IMR-90 (cell line): ENCODE measurements at regions not wholly inside any gene's neighbourhood (a gene's known extent, or its start where the extent isn't known, plus 50 kb on each side); places are given as distances from the start of the nearest gene placed in this dataset.
A peak's percentile ranks its signal among the peaks of the same experiment; 100 is the strongest.

Source experiments
- ATAC-seq: fragments of 200-7000 bp; cut with Tn5 transposase; 2 replicates; pipeline ENCODE4 v1.9.1; 2020; ENCODE audit warnings: low read depth, mild to moderate bottlenecking, moderate library complexity
- BruUV-seq: library from RNA; stranded (reverse); fragments of 400-500 nt; replicated peaks from 2 replicates; lab custom pipeline; 2021; lab: Mats Ljungman, UMichigan
- CTCF ChIA-PET: fragments of 300-600 bp; formaldehyde crosslinking; extraction: SDS; loops from one replicate; lab custom pipeline; 2021; ENCODE audit warnings: antibody characterized with exemption; lab: Yijun Ruan, JAX
- POLR2A ChIA-PET: fragments of 300-600 bp; sonication (Branson Sonifier 250); formaldehyde crosslinking; loops from one replicate; lab custom pipeline; 2022; ENCODE audit warnings: antibody characterized with exemption; ENCODE audit not compliant: unreplicated experiment; lab: Charles Lee
- DNase-seq: peaks from one replicate; pipeline ENCODE4 v3.0.0; 2013
- H2AFZ ChIP-seq: replicated peaks from 2 replicates; pipeline ENCODE3; 2013; ENCODE audit warnings: low read length, mild to moderate bottlenecking; ENCODE audit not compliant: poor library complexity
- H2AK5ac ChIP-seq: 2 replicates; pipeline ENCODE4 v1.6.1; 2013; ENCODE audit warnings: low read depth, low read length, inconsistent platforms
- H2AK9ac ChIP-seq: replicated peaks from 2 replicates; pipeline ENCODE3; 2013; ENCODE audit warnings: mild to moderate bottlenecking, low read depth, low read length, moderate library complexity; ENCODE audit not compliant: poor library complexity
- H2BK120ac ChIP-seq: 2 replicates; pipeline ENCODE4 v1.6.1; 2013; ENCODE audit warnings: low read depth, low read length, inconsistent platforms
- H2BK15ac ChIP-seq: 3 replicates; pipeline ENCODE4 v1.6.1; 2013; ENCODE audit warnings: low read depth, low read length, inconsistent platforms
- H2BK20ac ChIP-seq: 2 replicates; pipeline ENCODE4 v1.6.1; 2013; ENCODE audit warnings: low read depth, mild to moderate bottlenecking, inconsistent platforms, low read length, moderate library complexity
- H2BK5ac ChIP-seq: 2 replicates; pipeline ENCODE4 v1.6.1; 2013; ENCODE audit warnings: mild to moderate bottlenecking, low read depth, low read length, inconsistent platforms; ENCODE audit not compliant: poor library complexity, severe bottlenecking
- H3K14ac ChIP-seq: replicated peaks from 2 replicates; pipeline ENCODE4 v1.6.1; 2013; ENCODE audit warnings: low read depth, low read length, inconsistent platforms
- H3K18ac ChIP-seq: 2 replicates; pipeline ENCODE4 v1.6.1; 2013; ENCODE audit warnings: low read depth, low read length, control low read depth
- H3K23ac ChIP-seq: 2 replicates; pipeline ENCODE4 v1.6.1; 2013; ENCODE audit warnings: low read depth, low read length, inconsistent platforms
- H3K27ac ChIP-seq: 2 replicates; pipeline ENCODE4 v1.5.1; 2013; ENCODE audit warnings: mild to moderate bottlenecking, control low read depth, low read length; ENCODE audit not compliant: insufficient read depth
- H3K27me3 ChIP-seq: 2 replicates; pipeline ENCODE4 v1.6.1; 2013; ENCODE audit warnings: low read length; ENCODE audit not compliant: control insufficient read depth, insufficient read depth
- H3K36me3 ChIP-seq: 2 replicates; pipeline ENCODE4 v1.6.1; 2013; ENCODE audit warnings: low read length, mixed read lengths; ENCODE audit not compliant: control insufficient read depth, insufficient read depth
- H3K4ac ChIP-seq: 2 replicates; pipeline ENCODE4 v1.6.1; 2013; ENCODE audit warnings: low read depth, low read length, inconsistent platforms
- H3K4me1 ChIP-seq: 2 replicates; pipeline ENCODE4 v1.6.1; 2013; ENCODE audit warnings: low read length, mixed read lengths; ENCODE audit not compliant: control insufficient read depth, insufficient read depth
- H3K4me2 ChIP-seq: 2 replicates; pipeline ENCODE4 v1.6.1; 2013; ENCODE audit warnings: low read depth, mild to moderate bottlenecking, control low read depth, low read length, moderate library complexity
- H3K4me3 ChIP-seq: 2 replicates; pipeline ENCODE4 v1.5.1; 2013; ENCODE audit warnings: low read depth, mild to moderate bottlenecking, control low read depth, low read length, moderate library complexity; ENCODE audit not compliant: insufficient read depth
- H3K56ac ChIP-seq: 2 replicates; pipeline ENCODE4 v1.6.1; 2013; ENCODE audit warnings: low read length, inconsistent platforms; ENCODE audit not compliant: insufficient read depth; ENCODE audit errors: extremely low read depth
- H3K79me1 ChIP-seq, 2 experiments: 2 replicates each; pipeline ENCODE4 v1.6.1; 2013; ENCODE audit warnings: low read length in 2 of 2, inconsistent platforms in 1 of 2, low read depth in 1 of 2
- H3K9ac ChIP-seq: 2 replicates; pipeline ENCODE4 v1.6.1; 2013; ENCODE audit warnings: low read depth, low read length, control low read depth
- H3K9me1 ChIP-seq: 2 replicates; pipeline ENCODE4 v1.6.1; 2013; ENCODE audit warnings: low read length, inconsistent platforms; ENCODE audit not compliant: insufficient read depth
- H3K9me3 ChIP-seq: 2 replicates; pipeline ENCODE4 v1.6.1; 2013; ENCODE audit warnings: low read length; ENCODE audit not compliant: control insufficient read depth, insufficient read depth
- H4K20me1 ChIP-seq: 2 replicates; pipeline ENCODE4 v1.6.1; 2013; ENCODE audit warnings: low read length, inconsistent platforms; ENCODE audit not compliant: insufficient read depth
- H4K5ac ChIP-seq: 2 replicates; pipeline ENCODE4 v1.6.1; 2013; ENCODE audit warnings: mild to moderate bottlenecking, low read depth, low read length, control low read depth
- H4K8ac ChIP-seq, 2 experiments: 2 replicates each; pipeline ENCODE4 v1.6.1; 2013; ENCODE audit warnings: low read depth in 2 of 2, low read length in 2 of 2, control low read depth in 1 of 2, inconsistent platforms in 1 of 2
- H4K91ac ChIP-seq: 2 replicates; pipeline ENCODE4 v1.6.1; 2013; ENCODE audit warnings: low read depth, low read length, inconsistent platforms; ENCODE audit not compliant: insufficient read depth
- BHLHE40 ChIP-seq: fragments of 150-350 bp; IDR thresholded peaks from 2 replicates; pipeline ENCODE4 v1.6.1; 2016; ENCODE audit warnings: mild to moderate bottlenecking, low read depth, low read length
- CEBPB ChIP-seq: IDR thresholded peaks from 2 replicates; pipeline ENCODE4 v1.6.1; 2012; ENCODE audit warnings: low read depth, low read length, improper control_type of control experiment
- CHD1 ChIP-seq: IDR thresholded peaks from 2 replicates; pipeline ENCODE4 v1.6.1; 2012; ENCODE audit warnings: low read depth, low read length, improper control_type of control experiment
- CTCF ChIP-seq: conservative IDR thresholded peaks from 2 replicates; pipeline ENCODE4 v1.5.1; 2012; ENCODE audit warnings: mild to moderate bottlenecking, low read depth, low read length, improper control_type of control experiment
- ELK1 ChIP-seq: fragments of 150-350 bp; IDR thresholded peaks from 2 replicates; pipeline ENCODE4 v1.6.1; 2016; ENCODE audit warnings: low read depth, mild to moderate bottlenecking, low read length, moderate library complexity, borderline replicate concordance
- FOS ChIP-seq: fragments of 150-350 bp; IDR thresholded peaks from 2 replicates; pipeline ENCODE4 v1.6.1; 2016; ENCODE audit warnings: low read depth, low read length
- MAFK ChIP-seq: IDR thresholded peaks from 2 replicates; pipeline ENCODE4 v1.6.1; 2012; ENCODE audit warnings: low read depth, low read length, improper control_type of control experiment
- MAZ ChIP-seq: IDR thresholded peaks from 2 replicates; pipeline ENCODE4 v1.6.1; 2012; ENCODE audit warnings: low read depth, mild to moderate bottlenecking, low read length, improper control_type of control experiment, moderate library complexity, borderline replicate concordance
- MXI1 ChIP-seq: IDR thresholded peaks from 2 replicates; pipeline ENCODE4 v1.6.1; 2012; ENCODE audit warnings: low read depth, mild to moderate bottlenecking, low read length, moderate library complexity, borderline replicate concordance
- NFE2L2 ChIP-seq: fragments of 150-350 bp; IDR thresholded peaks from 2 replicates; pipeline ENCODE4 v1.6.1; 2016; ENCODE audit warnings: low read depth, mild to moderate bottlenecking, low read length
- POLR2A ChIP-seq: IDR thresholded peaks from 2 replicates; pipeline ENCODE4 v1.6.1; 2012; ENCODE audit warnings: mild to moderate bottlenecking, low read depth, low read length
- RAD21 ChIP-seq: IDR thresholded peaks from 2 replicates; pipeline ENCODE4 v1.6.1; 2012; ENCODE audit warnings: low read length, improper control_type of control experiment
- RCOR1 ChIP-seq: IDR thresholded peaks from 2 replicates; pipeline ENCODE4 v1.6.1; 2012; ENCODE audit warnings: mild to moderate bottlenecking, low read length, improper control_type of control experiment; ENCODE audit not compliant: insufficient replicate concordance
- RFX5 ChIP-seq: IDR thresholded peaks from 2 replicates; pipeline ENCODE4 v1.8.0; 2012; ENCODE audit warnings: low read depth, mild to moderate bottlenecking, low read length, moderate library complexity
- SMC3 ChIP-seq: fragments of 150-350 bp; IDR thresholded peaks from 2 replicates; pipeline ENCODE4 v1.6.1; 2016; ENCODE audit warnings: low read depth, mild to moderate bottlenecking, antibody characterized with exemption, low read length, moderate library complexity
- USF2 ChIP-seq: fragments of 150-350 bp; IDR thresholded peaks from 2 replicates; pipeline ENCODE4 v1.6.1; 2017; ENCODE audit warnings: mild to moderate bottlenecking, antibody characterized with exemption, low read length, low read depth
- WGBS, 2 experiments: methylation state at CpG; one replicate each; pipeline versions ENCODE4 v1.1.5 to v1.1.7; 2013; ENCODE audit warnings: missing lambda C conversion rate in 2 of 2; ENCODE audit not compliant: insufficient read length in 1 of 2; ENCODE audit errors: extremely low coverage in 2 of 2; 5-methylcytosine and 5-hydroxymethylcytosine counted together
- dilution Hi-C: fragments of 300-500 bp; cut with HindIII; formaldehyde crosslinking; loops from one replicate; pipeline ENCODE4 v1.14.3; 2018; ENCODE audit warnings: low sequenced_read_pairs; ENCODE audit not compliant: unreplicated experiment
- in situ Hi-C: fragments of 300-500 bp; cut with MboI; formaldehyde crosslinking; loops from 3 replicates; pipeline ENCODE4 v1.14.3; 2019; ENCODE audit warnings: low sequenced_read_pairs, inconsistent platforms, mixed read lengths
- intact Hi-C: fragments of 100-400 bp; cut with micrococcal nuclease; formaldehyde crosslinking; loops from 2 replicates; pipeline ENCODE4 v1.10.0; 2022

- ChIA-PET CTCF (no interaction called here), POLR2A (no interaction called here)
- BruUV-seq: no TSS peak
- Histone ChIP-seq H2AK9ac (no peak overlapping the region), H2BK20ac (no peak overlapping the region), H2BK15ac (no peak overlapping the region), H2AFZ (no peak overlapping the region), H3K27ac (no peak overlapping the region), H4K8ac (no peak overlapping the region), H3K14ac (no peak overlapping the region), H3K9me3 (no peaks in the 10 kb centered on the region), H3K4me3 (no peak overlapping the region), H3K27me3 (no peaks in the 10 kb centered on the region), H4K20me1 (no peaks in the 10 kb centered on the region), H3K18ac (no peak overlapping the region), H3K36me3 (no peaks in the 10 kb centered on the region), H3K56ac (no peak overlapping the region), H3K4ac (no peak overlapping the region), H3K23ac (no peak overlapping the region), H3K9ac (no peak overlapping the region), H3K79me1 (no peaks in the 10 kb centered on the region), H3K4me1 (no peaks in the 10 kb centered on the region), H2BK120ac (no peak overlapping the region), H3K9me1 (no peaks in the 10 kb centered on the region), H3K4me2 (no peak overlapping the region), H4K91ac (no peak overlapping the region), H4K5ac (no peak overlapping the region), H2AK5ac (no peak overlapping the region), H2BK5ac (no peak overlapping the region)
- TF ChIP-seq ELK1 (no peak), NFE2L2 (no peak), CEBPB (no peak), USF2 (no peak), MXI1 (no peak), MAZ (no peak), MAFK (no peak), POLR2A (no peak), BHLHE40 (no peak), CTCF (no peak), RAD21 (no peak), FOS (no peak), RCOR1 (no peak), SMC3 (no peak), RFX5 (no peak), CHD1 (no peak)
- dilution Hi-C loops: no loop called here
- WGBS, 2 experiments: no CpG with 5 or more reads among the region's 2 CpGs
- DNase-seq (peak; percentile 10), ATAC-seq (no peak)
- in situ Hi-C loops: no loop called here
- intact Hi-C loops: no loop called here
Observed at GRCh38 chr4:30616942-30617646, 103.1 kb upstream of the PCDH7 start.
